ENCODE measurements at regions not wholly inside any gene's neighbourhood (a gene's known extent, or its start where the extent isn't known, plus 50 kb on each side); places are given as distances from the start of the nearest gene placed in this dataset.

GRCh38 chr10:59093461-59093860 lies 83.0 kb upstream of the PHYHIPL start:
- TF ChIP-seq, protein P1, sequence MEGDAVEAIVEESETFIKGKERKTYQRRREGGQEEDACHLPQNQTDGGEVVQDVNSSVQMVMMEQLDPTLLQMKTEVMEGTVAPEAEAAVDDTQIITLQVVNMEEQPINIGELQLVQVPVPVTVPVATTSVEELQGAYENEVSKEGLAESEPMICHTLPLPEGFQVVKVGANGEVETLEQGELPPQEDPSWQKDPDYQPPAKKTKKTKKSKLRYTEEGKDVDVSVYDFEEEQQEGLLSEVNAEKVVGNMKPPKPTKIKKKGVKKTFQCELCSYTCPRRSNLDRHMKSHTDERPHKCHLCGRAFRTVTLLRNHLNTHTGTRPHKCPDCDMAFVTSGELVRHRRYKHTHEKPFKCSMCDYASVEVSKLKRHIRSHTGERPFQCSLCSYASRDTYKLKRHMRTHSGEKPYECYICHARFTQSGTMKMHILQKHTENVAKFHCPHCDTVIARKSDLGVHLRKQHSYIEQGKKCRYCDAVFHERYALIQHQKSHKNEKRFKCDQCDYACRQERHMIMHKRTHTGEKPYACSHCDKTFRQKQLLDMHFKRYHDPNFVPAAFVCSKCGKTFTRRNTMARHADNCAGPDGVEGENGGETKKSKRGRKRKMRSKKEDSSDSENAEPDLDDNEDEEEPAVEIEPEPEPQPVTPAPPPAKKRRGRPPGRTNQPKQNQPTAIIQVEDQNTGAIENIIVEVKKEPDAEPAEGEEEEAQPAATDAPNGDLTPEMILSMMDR (IDR thresholded peaks at IDR 0.05), result no peak
- TF ChIP-seq POLR2A (IDR thresholded peaks at IDR 0.05) (no peak), POLR2AphosphoS5 (IDR thresholded peaks at IDR 0.05) (no peak), EP300 (IDR thresholded peaks at IDR 0.05) (no peak)
